NCI-H2029 (cell line): ENCODE measurements at regions not wholly inside any gene's neighbourhood (a gene's known extent, or its start where the extent isn't known, plus 50 kb on each side); places are given as distances from the start of the nearest gene placed in this dataset.

Source experiments
- DNase-seq: peaks from one replicate; lab custom pipeline; 2025; lab: John Stamatoyannopoulos, UW

- no peak for DNase-seq
These were observed 650.3 kb downstream of the CCDC171 start for GRCh38 chr9:16202914-16203728.

- DNase-seq, result no peak
These were observed 651.1 kb downstream of the CCDC171 start for GRCh38 chr9:16203729-16204573.

- no peak for DNase-seq
These were observed 652.6 kb downstream of the CCDC171 start for GRCh38 chr9:16205455-16205854.

- no peak for DNase-seq
These were observed 653.7 kb downstream of the CCDC171 start for GRCh38 chr9:16206518-16206917.

- no peak for DNase-seq
These were observed 654.3 kb downstream of the CCDC171 start for GRCh38 chr9:16207161-16207560.

- no peak for DNase-seq
These were observed 657.6 kb downstream of the CCDC171 start for GRCh38 chr9:16210440-16210839.

- no peak for DNase-seq
These were observed 658.5 kb downstream of the BNC2 start for GRCh38 chr9:16211946-16212345.

GRCh38 chr9:16213781-16214515, 656.5 kb downstream of the BNC2 start:
- DNase-seq, result no peak

GRCh38 chr9:16214677-16215352, 655.7 kb downstream of the BNC2 start:
- no peak for DNase-seq

GRCh38 chr9:16215353-16215680, 655.2 kb downstream of the BNC2 start:
- no peak for DNase-seq

GRCh38 chr9:16217943-16218701, 652.3 kb downstream of the BNC2 start:
- no peak for DNase-seq

GRCh38 chr9:16221366-16221765, 649.1 kb downstream of the BNC2 start:
- no peak for DNase-seq

- no peak for DNase-seq
These were observed 648.5 kb downstream of the BNC2 start for GRCh38 chr9:16221822-16222547.

- DNase-seq, result no peak
These were observed 647.2 kb downstream of the BNC2 start for GRCh38 chr9:16223074-16223871.

GRCh38 chr9:16230731-16231130, 639.7 kb downstream of the BNC2 start:
- DNase-seq, result no peak

GRCh38 chr9:16236311-16236710, 634.2 kb downstream of the BNC2 start:
- DNase-seq, result no peak

- no peak for DNase-seq
These were observed 633.6 kb downstream of the BNC2 start for GRCh38 chr9:16236882-16237281.

- no peak for DNase-seq
These were observed 631.8 kb downstream of the BNC2 start for GRCh38 chr9:16238623-16239138.

GRCh38 chr9:16241231-16241630, 629.2 kb downstream of the BNC2 start:
- no peak for DNase-seq

GRCh38 chr9:16243798-16244197, 626.7 kb downstream of the BNC2 start:
- DNase-seq, result no peak
